ENCODE measurements at regions not wholly inside any gene's neighbourhood (a gene's known extent, or its start where the extent isn't known, plus 50 kb on each side); places are given as distances from the start of the nearest gene placed in this dataset.
"Not testable (repeated sequence)": the region's sequence is repeated elsewhere in the genome, so short reads cannot be mapped to it uniquely, and the experiment has no call there.

GRCh38 chr12:38480594-38480993, 164.0 kb downstream of the ALG10B start:
- DNase-seq (ENCODE audit: low spot score): no peak

GRCh38 chr12:38484821-38485449, 168.4 kb downstream of the ALG10B start:
- DNase-seq (ENCODE audit: low spot score): peak; percentile 32

DNA sequence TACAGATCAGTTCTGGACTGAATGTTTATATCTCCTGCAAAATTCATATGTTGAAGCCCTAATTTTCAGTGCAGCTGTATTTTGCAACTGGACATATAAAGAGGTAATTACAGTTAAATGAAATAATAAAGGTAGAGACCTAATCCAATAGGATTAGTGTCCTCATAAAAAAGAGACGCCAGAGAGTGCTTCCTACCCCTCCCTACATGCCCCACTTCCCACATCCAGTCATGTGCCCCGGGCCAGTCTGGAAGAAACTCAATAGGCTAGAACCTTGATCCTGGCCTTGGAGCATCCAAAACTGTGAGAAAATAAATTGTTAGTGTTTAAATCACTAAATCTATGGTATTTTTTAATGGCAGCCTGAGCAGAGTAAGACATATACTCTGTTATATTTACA, 172.3 kb downstream of the ALG10B start:
- DNase-seq (ENCODE audit: low spot score): no peak

DNA sequence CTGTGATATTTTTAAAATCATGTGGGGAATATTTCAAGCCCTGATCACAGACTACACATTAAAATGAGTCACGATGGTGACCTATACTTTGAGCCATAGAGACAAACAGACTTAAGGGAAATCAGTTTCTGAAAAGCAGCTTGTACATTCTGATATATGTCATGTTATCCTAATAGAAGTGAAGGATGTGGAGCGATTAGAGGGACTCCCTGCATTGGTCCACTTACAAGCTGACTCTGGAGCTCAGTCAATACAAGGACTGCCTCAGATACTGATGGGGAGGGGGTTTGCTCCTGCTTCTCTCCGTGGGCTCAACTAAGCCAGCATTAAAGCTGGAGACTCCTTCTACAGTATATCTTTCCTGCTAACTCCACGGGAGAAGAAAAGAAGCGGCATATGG, 173.5 kb downstream of the ALG10B start:
- DNase-seq (ENCODE audit: low spot score): no peak

DNA sequence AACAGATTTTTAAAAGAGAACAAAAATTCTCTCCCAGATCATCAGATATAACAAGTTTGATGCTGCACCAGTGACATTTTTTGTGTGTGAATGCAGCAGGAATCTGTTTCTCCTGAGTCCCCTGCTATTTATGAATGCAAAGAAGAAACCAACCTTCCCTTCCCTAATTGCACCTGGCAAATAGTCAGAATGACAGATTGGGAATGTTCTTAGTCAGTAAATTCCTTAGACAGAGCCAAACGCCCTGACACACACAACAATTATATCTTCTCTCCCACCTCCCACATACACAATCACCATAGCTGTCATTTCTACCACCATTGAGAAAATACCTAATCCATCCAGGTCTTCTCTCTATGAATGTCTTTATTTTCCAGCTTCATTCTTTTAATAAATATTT, 174.4 kb downstream of the ALG10B start:
- no peak for DNase-seq (ENCODE audit: low spot score)

GRCh38 chr12:38501481-38501880, 184.9 kb downstream of the ALG10B start:
- no peak for DNase-seq (ENCODE audit: low spot score)

- no peak for DNase-seq (ENCODE audit: low spot score)
Observed at GRCh38 chr12:38501991-38502390, 185.4 kb downstream of the ALG10B start.

GRCh38 chr12:38502415-38502814, 185.8 kb downstream of the ALG10B start:
- peak; percentile 85 for DNase-seq (ENCODE audit: low spot score)

DNA sequence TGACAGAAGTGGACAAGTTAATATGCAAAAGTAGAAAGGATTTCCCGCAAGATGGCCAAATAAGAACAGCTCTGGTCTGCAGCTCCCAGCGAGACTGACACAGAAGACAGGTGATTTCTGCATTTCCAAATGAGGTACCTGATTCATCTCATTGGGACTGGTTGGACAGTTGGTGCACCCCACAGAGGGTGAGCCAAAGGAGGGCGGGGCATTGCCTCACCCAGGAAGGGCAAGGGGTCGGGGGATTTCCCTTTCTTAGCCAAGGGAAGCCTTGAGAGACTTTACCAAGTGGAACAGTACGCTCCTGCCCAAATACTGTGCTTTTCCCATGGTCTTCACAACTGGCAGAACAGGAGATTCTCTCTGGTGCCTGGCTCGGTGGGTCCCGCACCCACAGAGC, 191.3 kb downstream of the ALG10B start:
- DNase-seq (ENCODE audit: low spot score): no peak

GRCh38 chr12:38508246-38508645, 191.7 kb downstream of the ALG10B start:
- no peak for DNase-seq (ENCODE audit: low spot score)

DNA sequence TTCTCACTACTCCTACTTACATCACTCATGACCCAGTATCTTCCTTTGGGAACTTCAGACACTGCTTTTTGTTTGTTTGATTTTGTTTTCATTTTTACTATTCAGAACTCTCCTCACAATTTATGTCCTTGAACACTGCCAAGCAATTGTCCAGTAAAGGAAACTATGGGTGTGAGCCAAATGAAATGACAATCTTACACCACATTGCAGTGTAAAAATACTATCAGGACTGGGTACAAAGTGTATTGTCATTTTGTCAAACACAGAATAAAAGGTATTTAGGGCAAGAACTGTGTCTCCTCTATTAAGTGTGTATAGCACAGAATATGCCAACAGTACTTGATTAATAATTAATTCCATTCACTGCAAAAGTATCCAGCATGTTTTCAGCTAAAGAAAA, 199.3 kb downstream of the ALG10B start:
- DNase-seq (ENCODE audit: low spot score): no peak

GRCh38 chr12:38516418-38516817, 199.8 kb downstream of the ALG10B start:
- DNase-seq (ENCODE audit: low spot score): no peak

- no peak for DNase-seq (ENCODE audit: low spot score)
Observed at GRCh38 chr12:38523920-38524319, 207.3 kb downstream of the ALG10B start.

DNA sequence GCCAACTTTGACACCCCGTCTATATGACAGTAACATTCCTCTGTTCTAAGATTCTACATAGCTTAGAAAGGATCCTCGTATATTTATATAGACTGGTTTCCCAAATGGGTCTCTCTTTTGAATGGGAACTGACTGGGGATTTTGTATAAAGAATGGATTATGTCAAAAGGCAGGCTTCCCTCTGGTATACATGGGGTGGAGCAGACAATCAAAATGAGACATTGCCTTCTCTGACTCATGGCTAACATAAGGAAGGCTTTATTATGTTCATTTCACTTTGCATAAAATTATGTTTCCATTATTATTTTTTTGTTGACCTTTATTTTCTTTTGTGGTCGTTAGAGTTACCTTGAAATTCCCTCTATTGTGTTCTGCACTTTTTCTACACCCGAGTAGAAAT, 211.1 kb downstream of the ALG10B start:
- no peak for DNase-seq (ENCODE audit: low spot score)

DNA sequence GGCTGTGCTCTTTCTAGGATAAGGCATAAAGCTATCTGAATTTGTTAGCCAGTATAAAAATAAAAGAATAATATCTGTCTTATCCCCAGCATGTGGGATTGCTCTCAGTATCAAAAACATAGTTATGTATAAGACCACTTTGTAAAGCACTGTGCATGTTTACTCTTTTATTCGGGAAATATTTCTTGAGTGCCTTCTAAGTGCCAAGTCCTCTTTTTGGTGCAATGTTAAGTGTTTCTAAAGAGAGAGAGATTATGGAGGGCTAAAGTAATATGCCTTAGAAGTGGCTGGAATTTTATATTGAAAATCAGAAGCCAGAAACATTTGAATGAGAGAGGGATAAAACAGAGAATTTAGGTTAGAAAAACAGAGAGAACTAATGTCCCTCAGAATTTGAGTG, 212.0 kb downstream of the ALG10B start:
- no peak for DNase-seq (ENCODE audit: low spot score)

GRCh38 chr12:38529281-38529680, 212.7 kb downstream of the ALG10B start:
- not testable (repeated sequence) for DNase-seq (ENCODE audit: low spot score)

GRCh38 chr12:38538319-38538718, 221.7 kb downstream of the ALG10B start:
- no peak for DNase-seq (ENCODE audit: low spot score)

- DNase-seq (ENCODE audit: low spot score): no peak
Observed at GRCh38 chr12:38540156-38540555, 223.6 kb downstream of the ALG10B start.

- no peak for DNase-seq (ENCODE audit: low spot score)
Observed at GRCh38 chr12:38541849-38542248, 225.3 kb downstream of the ALG10B start.

- no peak for DNase-seq (ENCODE audit: low spot score)
Observed at GRCh38 chr12:38543151-38543550, 226.6 kb downstream of the ALG10B start.

GRCh38 chr12:38544330-38545066, 227.9 kb downstream of the ALG10B start:
- DNase-seq (ENCODE audit: low spot score): peak; percentile 74

GRCh38 chr12:38547586-38547985, 231.0 kb downstream of the ALG10B start:
- DNase-seq (ENCODE audit: low spot score): no peak
